Endothelial cell of umbilical vein (primary cell): ENCODE measurements at regions not wholly inside any gene's neighbourhood (a gene's known extent, or its start where the extent isn't known, plus 50 kb on each side); places are given as distances from the start of the nearest gene placed in this dataset.

ENCODE experiments used
- BruUV-seq: library from RNA; stranded (reverse); fragments of 400-500 nt; replicated peaks from 2 replicates; lab custom pipeline; 2021; lab: Mats Ljungman, UMichigan
- CTCF ChIA-PET: fragments of 300-600, 350-600 bp; sonication (Branson Sonifier 250); formaldehyde crosslinking; loops from one replicate; lab custom pipeline; 2021; ENCODE audit warnings: antibody characterized with exemption, inconsistent platforms; lab: Charles Lee
- POLR2A ChIA-PET: fragments of 300-600, 350-600 bp; sonication (Branson Sonifier 250); formaldehyde crosslinking; loops from one replicate; lab custom pipeline; 2021; ENCODE audit warnings: antibody characterized with exemption, inconsistent platforms; lab: Charles Lee
- DNase-seq: peaks from one replicate; pipeline ENCODE4 v3.0.0-alpha.2; 2011; ENCODE audit warnings: low read depth, low spot score
- FAIRE-seq: peaks from 2 replicates; lab custom pipeline; 2011; peaks lifted over from hg19 to GRCh38; lab: Jason Lieb, UNC
- H2AFZ ChIP-seq: 2 replicates; pipeline ENCODE4 v1.6.0; 2012; ENCODE audit warnings: low read depth, low read length, control low read depth, inconsistent platforms
- H3K27ac ChIP-seq: 2 replicates; pipeline ENCODE4 v1.5.1; 2011; ENCODE audit warnings: low read depth, mild to moderate bottlenecking, control low read depth, low read length, moderate library complexity; ENCODE audit not compliant: insufficient read depth
- H3K27me3 ChIP-seq, 2 experiments: 2 replicates each; pipeline versions ENCODE4 v1.6.0 to v1.6.1; 2011; ENCODE audit warnings: low read length in 2 of 2, mixed read lengths in 1 of 2; ENCODE audit not compliant: control insufficient read depth in 2 of 2, insufficient read depth in 2 of 2
- H3K36me3 ChIP-seq, 2 experiments: 2 replicates in 1 of 2; 3 replicates in 1 of 2; pipeline ENCODE4 v1.5.1; 2011; ENCODE audit warnings: low read length in 2 of 2, mild to moderate bottlenecking in 1 of 2, moderate library complexity in 1 of 2; ENCODE audit not compliant: control insufficient read depth in 2 of 2, insufficient read depth in 2 of 2; ENCODE audit errors: extremely low read depth in 1 of 2
- H3K4me1 ChIP-seq: 3 replicates; pipeline ENCODE4 v1.5.1; 2011; ENCODE audit warnings: mild to moderate bottlenecking, low read length; ENCODE audit not compliant: control insufficient read depth, insufficient read depth; ENCODE audit errors: extremely low read depth
- H3K4me2 ChIP-seq: 2 replicates; pipeline ENCODE4 v1.6.1; 2011; ENCODE audit warnings: low read length, control low read depth, mixed read lengths; ENCODE audit not compliant: insufficient read depth
- H3K4me3 ChIP-seq, 3 experiments: fragments of 200-600 bp in 1 of 3; sonication (generic), shearing (Covaris generic) in 1 of 3; replicated peaks in 1 of 3; 2 replicates each; pipeline ENCODE4 v1.5.1; 2011 to 2016; ENCODE audit warnings: control low read depth in 3 of 3, low read length in 3 of 3, mild to moderate bottlenecking in 2 of 3, inconsistent platforms in 1 of 3, low read depth in 1 of 3, moderate library complexity in 1 of 3; ENCODE audit not compliant: insufficient read depth in 1 of 3
- H3K79me2 ChIP-seq: 2 replicates; pipeline ENCODE4 v1.6.0; 2012; ENCODE audit warnings: low read length, inconsistent platforms; ENCODE audit not compliant: control insufficient read depth, insufficient read depth
- H3K9ac ChIP-seq: replicated peaks from 2 replicates; pipeline ENCODE3; 2011; ENCODE audit warnings: low read length, control low read depth; ENCODE audit not compliant: insufficient read depth; ENCODE audit errors: extremely low read depth
- H3K9me1 ChIP-seq: replicated peaks from 3 replicates; pipeline ENCODE4 v1.6.0; 2011; ENCODE audit warnings: mild to moderate bottlenecking, low read length; ENCODE audit not compliant: control insufficient read depth, insufficient read depth; ENCODE audit errors: extremely low read depth
- H3K9me3 ChIP-seq: replicated peaks from 2 replicates; pipeline ENCODE4 v1.5.1; 2012; ENCODE audit warnings: low read length, inconsistent platforms; ENCODE audit not compliant: control insufficient read depth, insufficient read depth
- H4K20me1 ChIP-seq: replicated peaks from 2 replicates; pipeline ENCODE3; 2011; ENCODE audit warnings: mild to moderate bottlenecking, low read length; ENCODE audit not compliant: control insufficient read depth, insufficient read depth; ENCODE audit errors: extremely low read depth
- CTCF ChIP-seq, 2 donors: IDR thresholded peaks; 1 replicate in 1 of 2; 2 replicates in 1 of 2; pipeline ENCODE4 v1.5.1; 2011; ENCODE audit warnings: low read length in 2 of 2, mild to moderate bottlenecking in 2 of 2, moderate library complexity in 2 of 2, control low read depth in 1 of 2, inconsistent platforms in 1 of 2, low read depth in 1 of 2; ENCODE audit not compliant: insufficient read depth in 1 of 2; ENCODE audit errors: extremely low read depth in 1 of 2
- EZH2 ChIP-seq: IDR thresholded peaks from 2 replicates; pipeline ENCODE4 v1.6.1; 2012; ENCODE audit warnings: borderline replicate concordance, low read depth, mild to moderate bottlenecking, moderate library complexity, low read length, inconsistent platforms; ENCODE audit not compliant: severe bottlenecking
- FOS ChIP-seq: IDR thresholded peaks from 2 replicates; pipeline ENCODE4 v1.6.1; 2011; ENCODE audit warnings: mild to moderate bottlenecking, low read length, moderate library complexity, borderline replicate concordance; ENCODE audit not compliant: insufficient read depth
- GATA2 ChIP-seq: IDR thresholded peaks from 2 replicates; pipeline ENCODE4 v1.7.0; 2011; ENCODE audit warnings: low read depth, mild to moderate bottlenecking, moderate library complexity, mixed read lengths, low read length; ENCODE audit not compliant: insufficient read length, insufficient read depth
- JUN ChIP-seq: IDR thresholded peaks from 2 replicates; pipeline ENCODE4 v1.6.1; 2011; ENCODE audit warnings: borderline replicate concordance, low read depth; ENCODE audit not compliant: insufficient read length, insufficient read depth
- MAX ChIP-seq: IDR thresholded peaks from 2 replicates; pipeline ENCODE4 v1.6.1; 2011; ENCODE audit not compliant: insufficient read depth, insufficient read length
- MYC ChIP-seq: IDR thresholded peaks from one replicate; pipeline ENCODE4 v1.6.1; 2011; ENCODE audit warnings: mild to moderate bottlenecking, low read depth, low read length
- POLR2A ChIP-seq: IDR thresholded peaks from 2 replicates; pipeline ENCODE4 v1.6.1; 2012; ENCODE audit warnings: low read depth, mild to moderate bottlenecking, control low read depth, low read length
- POLR2AphosphoS5 ChIP-seq: IDR thresholded peaks from 2 replicates; pipeline ENCODE4 v1.6.1; 2012; ENCODE audit warnings: low read depth, mild to moderate bottlenecking, control low read depth, low read length, moderate library complexity; ENCODE audit not compliant: insufficient read depth
- dilution Hi-C: fragments of 300-500 bp; cut with MboI; formaldehyde crosslinking; loops from one replicate; pipeline ENCODE4 v1.15.0; 2019; ENCODE audit warnings: low sequenced_read_pairs; ENCODE audit not compliant: extremely low pct_ligation_motif_present
- intact Hi-C: fragments of 100-400 bp; cut with micrococcal nuclease; formaldehyde crosslinking; loops from one replicate; pipeline ENCODE4 v1.10.0; 2022

- H3K9me1 ChIP-seq = no peaks in the 10 kb centered on the region
- dilution Hi-C loops = no loop called here
- no peaks in the 10 kb centered on the region for H3K4me1 ChIP-seq
- no peaks in the 10 kb centered on the region for H3K27me3 ChIP-seq
- no peak overlapping the region for H3K4me3 ChIP-seq
- no peaks in the 10 kb centered on the region for H3K9me3 ChIP-seq
- no peak overlapping the region for H3K9ac ChIP-seq
- CTCF ChIA-PET = no interaction called here
- no peak overlapping the region for H3K27ac ChIP-seq
- no peaks in the 10 kb centered on the region for H3K79me2 ChIP-seq
- no TSS peak for BruUV-seq
- H3K36me3 ChIP-seq = no peaks in the 10 kb centered on the region
- intact Hi-C loops = no loop called here
- DNase-seq = no peak
- FAIRE-seq = no peak
- no peaks in the 10 kb centered on the region for H4K20me1 ChIP-seq
- TF ChIP-seq MAX (no peak), GATA2 (no peak), CTCF (IDR thresholded peaks at IDR 0.05; ENCODE audit: extremely low read depth in 1 of 2, insufficient read depth in 1 of 2, low read depth in 1 of 2, low read length in 2 of 2) (no peak), POLR2AphosphoS5 (no peak), MYC (no peak), FOS (no peak), EZH2 (no peak), POLR2A (no peak), JUN (no peak)
- H3K4me2 ChIP-seq = no peak overlapping the region
- POLR2A ChIA-PET = no interaction called here
- H2AFZ ChIP-seq = no peak overlapping the region
These were observed 259.5 kb upstream of the SLC10A2 start for GRCh38 chr13:103325672-103326071.
